Thyroid gland (tissue), 4 donors: ENCODE measurements at regions not wholly inside any gene's neighbourhood (a gene's known extent, or its start where the extent isn't known, plus 50 kb on each side); places are given as distances from the start of the nearest gene placed in this dataset.
"Not testable (repeated sequence)": the region's sequence is repeated elsewhere in the genome, so short reads cannot be mapped to it uniquely, and the experiment has no call there.

Source experiments
- DNase-seq, 2 donors: peaks; one replicate each; pipeline ENCODE4 v3.0.0-alpha.2; 2019
- H3K27ac ChIP-seq, 3 donors: fragments of 200-600 bp; sonication (generic); 1 replicate in 2 of 3; 2 replicates in 1 of 3; pipeline ENCODE4 v1.5.1; 2016 to 2019; ENCODE audit warnings: mild to moderate bottlenecking in 1 of 3, moderate library complexity in 1 of 3
- H3K27me3 ChIP-seq: fragments of 200-600 bp; sonication (generic); one replicate; pipeline ENCODE4 v1.5.1; 2019
- H3K36me3 ChIP-seq, 2 donors: fragments of 200-600 bp; sonication (generic); one replicate each; pipeline ENCODE4 v1.5.1; 2016 to 2019
- H3K4me1 ChIP-seq, 2 donors: fragments of 200-600 bp; sonication (generic); one replicate each; pipeline ENCODE4 v1.5.1; 2017 to 2019
- H3K4me3 ChIP-seq, 3 donors: fragments of 200-600 bp; sonication (generic); replicated peaks in 1 of 3; 1 replicate in 2 of 3; 2 replicates in 1 of 3; pipeline ENCODE4 v1.5.1; 2016; ENCODE audit warnings: mild to moderate bottlenecking in 1 of 3
- H3K9me3 ChIP-seq: fragments of 200-600 bp; sonication (generic); one replicate; pipeline ENCODE4 v1.5.1; 2017
- WGBS, 2 donors: methylation state at CpG; one replicate each; pipeline ENCODE4 v1.1.5; 2017; 5-methylcytosine and 5-hydroxymethylcytosine counted together
- intact Hi-C: fragments of 100-400 bp; cut with DNase I; formaldehyde crosslinking; loops from one replicate; pipeline ENCODE4 v1.15.1; 2023
- TF ChIP-seq, protein P1 (sequence below), 6 experiments: fragments of 200-600 bp in 3 of 6; fragments of 450-650 bp in 3 of 6; sonication (generic) in 3 of 6; IDR thresholded peaks; one replicate each; pipeline ENCODE4 v1.5.1; 2016 to 2019; ENCODE audit warnings: antibody characterized with exemption in 6 of 6, mild to moderate bottlenecking in 2 of 6, inconsistent platforms in 1 of 6, moderate library complexity in 1 of 6

DNA sequence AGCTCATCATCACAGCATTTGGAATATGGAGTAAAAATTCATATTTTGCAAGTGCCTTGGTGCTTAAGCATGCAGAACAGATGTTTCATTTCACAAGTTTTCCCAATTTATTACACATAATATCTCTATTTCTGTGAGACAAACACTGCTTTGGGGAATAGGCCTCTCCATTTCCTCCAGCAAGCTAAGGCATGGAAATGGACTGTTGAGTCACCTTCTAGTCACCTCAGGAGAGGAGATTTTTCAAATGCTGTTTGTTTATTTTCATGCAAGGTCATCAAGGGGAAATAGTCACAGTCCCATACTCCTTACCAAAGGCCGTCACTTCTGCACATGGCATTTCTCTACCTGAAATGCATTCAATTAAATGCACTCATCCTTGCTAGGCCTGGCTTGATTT lies 57.4 kb upstream of the NUTM2D start:
- no CpG with 5 or more reads among the region's 1 CpG for WGBS, 2 donors
- H3K4me3 ChIP-seq, result not testable (repeated sequence)

DNA sequence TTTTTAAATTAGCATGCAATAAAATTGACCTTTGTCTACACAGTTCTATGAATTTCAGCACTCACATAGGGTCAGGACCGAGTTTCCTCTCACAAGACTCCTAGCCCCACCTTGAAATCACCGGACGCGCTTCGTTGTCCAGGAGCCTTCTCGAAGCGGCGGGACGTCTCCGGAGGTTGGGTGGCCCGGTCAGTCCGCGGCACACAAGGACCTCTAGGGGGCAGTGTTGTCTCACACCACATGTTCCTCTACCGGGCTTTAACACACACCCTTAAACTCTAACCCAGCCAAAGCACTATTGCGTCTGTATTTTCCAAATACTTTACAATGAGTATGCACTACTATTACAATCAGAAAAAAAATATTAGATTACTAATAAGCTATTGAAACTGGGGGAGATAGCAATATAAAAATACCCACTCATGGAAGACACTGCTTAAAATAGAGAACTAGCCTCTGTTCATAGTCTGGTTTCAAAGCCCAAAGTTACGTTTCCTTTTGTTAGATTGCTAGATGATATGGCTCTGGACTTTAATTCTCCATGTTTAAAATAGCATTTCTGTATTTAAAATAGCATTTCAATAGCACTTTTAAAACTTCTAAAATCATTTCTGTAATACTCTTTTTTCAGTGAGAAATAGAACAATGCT lies 56.0 kb upstream of the NUTM2D start:
- peak; percentile 72 to 80 for DNase-seq
- H3K36me3 ChIP-seq, H3K4me1 ChIP-seq, H3K27me3 ChIP-seq, H3K4me3 ChIP-seq, intact Hi-C loops, H3K27ac ChIP-seq, H3K9me3 ChIP-seq: not testable (repeated sequence)
- WGBS, 2 donors, result 14 to 100% methylated on average over 1 to 5 of the region's 16 CpGs
- TF ChIP-seq, protein P1, sequence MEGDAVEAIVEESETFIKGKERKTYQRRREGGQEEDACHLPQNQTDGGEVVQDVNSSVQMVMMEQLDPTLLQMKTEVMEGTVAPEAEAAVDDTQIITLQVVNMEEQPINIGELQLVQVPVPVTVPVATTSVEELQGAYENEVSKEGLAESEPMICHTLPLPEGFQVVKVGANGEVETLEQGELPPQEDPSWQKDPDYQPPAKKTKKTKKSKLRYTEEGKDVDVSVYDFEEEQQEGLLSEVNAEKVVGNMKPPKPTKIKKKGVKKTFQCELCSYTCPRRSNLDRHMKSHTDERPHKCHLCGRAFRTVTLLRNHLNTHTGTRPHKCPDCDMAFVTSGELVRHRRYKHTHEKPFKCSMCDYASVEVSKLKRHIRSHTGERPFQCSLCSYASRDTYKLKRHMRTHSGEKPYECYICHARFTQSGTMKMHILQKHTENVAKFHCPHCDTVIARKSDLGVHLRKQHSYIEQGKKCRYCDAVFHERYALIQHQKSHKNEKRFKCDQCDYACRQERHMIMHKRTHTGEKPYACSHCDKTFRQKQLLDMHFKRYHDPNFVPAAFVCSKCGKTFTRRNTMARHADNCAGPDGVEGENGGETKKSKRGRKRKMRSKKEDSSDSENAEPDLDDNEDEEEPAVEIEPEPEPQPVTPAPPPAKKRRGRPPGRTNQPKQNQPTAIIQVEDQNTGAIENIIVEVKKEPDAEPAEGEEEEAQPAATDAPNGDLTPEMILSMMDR (IDR thresholded peaks at IDR 0.05), result peak in 4 of 6 experiments; percentile 7 to 38 (median 14)

More for the DNA sequence above, 57.4 kb upstream of the NUTM2D start:
- H3K27me3 ChIP-seq, intact Hi-C loops, H3K27ac ChIP-seq, H3K4me1 ChIP-seq, DNase-seq, H3K9me3 ChIP-seq, H3K36me3 ChIP-seq: not testable (repeated sequence)

DNA sequence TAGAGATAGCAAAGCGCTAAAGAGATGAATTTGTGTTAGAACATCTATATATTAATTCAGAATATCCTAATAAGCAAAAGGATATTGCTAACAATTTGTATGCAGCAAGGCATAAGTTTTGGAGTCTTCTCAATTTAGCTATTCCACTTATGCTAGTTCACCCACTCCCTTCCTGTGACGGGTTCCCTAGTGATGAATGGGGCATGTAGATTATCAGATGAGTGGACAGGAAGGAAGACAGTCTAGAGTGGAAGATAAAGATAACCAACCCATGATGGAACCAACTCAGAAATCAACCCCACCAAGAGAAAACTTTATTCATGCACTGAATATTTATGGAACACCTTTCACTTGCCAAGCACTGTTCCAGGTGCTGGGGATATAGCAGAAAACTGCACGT lies 55.4 kb upstream of the NUTM2D start:
- H3K9me3 ChIP-seq, H3K36me3 ChIP-seq, intact Hi-C loops, DNase-seq, H3K4me3 ChIP-seq, H3K27ac ChIP-seq, H3K27me3 ChIP-seq, H3K4me1 ChIP-seq: not testable (repeated sequence)
- WGBS, 2 donors, result 91 to 97% methylated on average over 1 to 2 of the region's 3 CpGs

DNA sequence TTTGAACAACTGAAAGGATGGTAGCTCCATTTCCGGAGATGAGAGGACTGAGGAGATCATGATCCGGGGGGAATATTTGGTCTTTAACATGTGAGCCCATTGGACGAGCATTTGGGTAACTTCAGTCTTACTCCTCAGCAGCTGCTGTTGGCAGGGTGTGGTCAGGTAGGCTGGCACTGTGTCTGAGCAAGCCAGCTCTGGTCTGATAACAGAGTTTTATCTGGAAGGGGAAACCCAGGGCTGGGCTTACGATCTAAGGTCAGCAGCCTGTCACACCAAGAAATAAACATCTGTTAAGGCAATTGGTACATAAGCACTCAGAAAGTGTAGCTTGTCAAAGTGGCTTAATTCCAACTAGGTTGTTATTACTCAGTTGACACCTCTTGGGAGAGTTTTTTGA lies 53.8 kb upstream of the NUTM2D start:
- not testable (repeated sequence) for H3K9me3 ChIP-seq

DNA sequence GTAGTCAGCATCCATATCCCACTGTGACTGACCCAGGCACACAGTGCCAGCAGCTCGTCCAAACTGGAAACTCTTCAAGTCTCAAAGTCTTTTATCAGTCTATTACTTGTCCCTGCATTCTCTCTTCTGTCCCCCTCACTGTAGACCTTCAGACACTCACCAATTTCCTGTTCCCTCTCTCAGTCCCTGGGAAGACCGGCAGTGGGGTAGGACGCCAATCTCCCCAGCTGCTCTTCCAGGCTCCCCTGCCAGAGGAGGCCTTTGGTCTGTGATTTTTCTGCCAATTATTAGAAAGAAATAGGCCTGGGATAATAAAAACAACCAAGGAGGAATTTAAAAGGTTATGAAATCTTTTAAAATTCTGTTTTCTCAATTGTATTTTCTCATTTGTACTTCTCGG lies 50.9 kb upstream of the NUTM2D start:
- WGBS, 2 donors, result 83 to 100% methylated on average over 2 of the region's 4 CpGs
- H3K27me3 ChIP-seq, H3K9me3 ChIP-seq, H3K4me1 ChIP-seq, DNase-seq, H3K36me3 ChIP-seq, H3K4me3 ChIP-seq, intact Hi-C loops, H3K27ac ChIP-seq: not testable (repeated sequence)

More for the DNA sequence above, 53.8 kb upstream of the NUTM2D start:
- whole genome bisulfite sequencing, 2 donors, result no CpG with 5 or more reads among the region's 4 CpGs
- intact Hi-C loops, H3K36me3 ChIP-seq, H3K4me1 ChIP-seq, DNase-seq, H3K4me3 ChIP-seq, H3K27ac ChIP-seq, H3K27me3 ChIP-seq: not testable (repeated sequence)
